ENCODE measurements at regions not wholly inside any gene's neighbourhood (a gene's known extent, or its start where the extent isn't known, plus 50 kb on each side); places are given as distances from the start of the nearest gene placed in this dataset.

DNA sequence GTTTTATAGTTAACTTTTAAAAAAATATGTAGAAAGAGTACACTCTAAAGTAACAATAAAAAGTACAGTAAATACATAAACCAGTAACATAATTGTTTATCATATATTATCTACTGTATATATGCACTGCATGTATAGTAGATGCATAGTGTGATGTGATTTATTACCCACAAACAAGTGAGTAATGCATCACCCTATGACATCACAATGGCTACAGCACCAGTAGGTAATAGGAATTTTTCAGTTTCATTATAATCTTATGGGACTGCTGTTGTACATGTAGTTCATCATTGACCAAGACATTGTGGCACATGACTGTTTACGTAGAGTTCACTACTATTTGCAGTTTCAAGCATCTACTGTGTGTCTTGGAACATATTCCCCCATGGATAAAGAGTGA, 1047.2 kb downstream of the ROBO2 start:
- Histone ChIP-seq H3K36me3 (replicated peaks in 1 of 2; ENCODE audit: control insufficient read depth in 1 of 2, insufficient read depth in 2 of 2, low read length in 2 of 2) (no peaks in the 10 kb centered on the region), H3K79me2 (ENCODE audit: insufficient read depth, low read length) (no peaks in the 10 kb centered on the region), H3K9me3 (ENCODE audit: low read length) (no peaks in the 10 kb centered on the region), H3K27ac (ENCODE audit: extremely low read length, insufficient read depth, low read length) (no peak overlapping the region), H3K27me3 (ENCODE audit: control insufficient read depth in 1 of 2, insufficient read depth in 2 of 2, low read length in 2 of 2) (no peaks in the 10 kb centered on the region; a peak in 1 of 5 replicates), H3K4me2 (ENCODE audit: low read depth, low read length) (no peak overlapping the region), H4K20me1 (ENCODE audit: insufficient read depth, low read length) (no peaks in the 10 kb centered on the region), H2AFZ (ENCODE audit: low read length) (no peak overlapping the region), H3K4me3 (replicated peaks in 1 of 3; ENCODE audit: insufficient read depth in 1 of 3, low read depth in 2 of 3, low read length in 3 of 3) (no peak overlapping the region), H3K9ac (ENCODE audit: insufficient read depth, low read depth, low read length) (no peak overlapping the region), H3K4me1 (ENCODE audit: insufficient read depth, low read length) (no peaks in the 10 kb centered on the region)
- DNase-seq (ENCODE audit: low spot score) (no peak), ATAC-seq (no peak), FAIRE-seq (no peak)
- WGBS (ENCODE audit: low lambda C conversion rate): 0% methylated on average over 1 of the region's 1 CpG
- POLR2A ChIA-PET: no interaction called here
- BruUV-seq (replicated peaks): no TSS peak
- intact Hi-C loops (cut with micrococcal nuclease; ENCODE audit: unreplicated experiment) (no loop called here), in situ Hi-C loops (cut with HindIII; ENCODE audit: extremely low pct_ligation_motif_present, low pct_unique_long_range_greater_than_20kb) (no loop called here)
- CTCF ChIA-PET (ENCODE audit: low intra/inter-chr PET ratio, low total read pairs): no interaction called here
- TF ChIP-seq NR2F6 (IDR thresholded peaks at IDR 0.05) (no peak), NR2F6 (CRISPR knock-in tag; IDR thresholded peaks at IDR 0.05) (no peak), CREB1 (IDR thresholded peaks at IDR 0.05) (peak; percentile 60), CREB1 (CRISPR knock-in tag; IDR thresholded peaks at IDR 0.05) (no peak)

DNA sequence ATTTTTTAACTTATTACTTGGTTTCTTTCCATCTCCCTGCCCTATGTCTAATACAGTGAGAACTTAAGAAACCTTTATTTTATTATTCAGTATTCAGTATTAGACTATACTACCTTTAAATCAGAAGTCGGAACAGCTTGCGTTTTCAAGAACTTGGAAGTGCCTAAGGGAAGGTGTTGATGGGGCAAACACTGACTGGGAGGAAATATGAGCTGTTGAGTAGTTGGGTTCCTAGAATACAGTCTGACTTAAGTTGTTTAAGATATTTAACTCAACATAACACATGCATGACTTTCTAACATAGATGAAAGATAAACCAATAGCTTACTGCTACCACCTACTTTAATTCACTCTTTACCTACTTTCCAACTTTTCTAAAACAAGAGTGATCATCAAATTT, 1048.1 kb downstream of the ROBO2 start:
- ChIA-PET POLR2A (no interaction called here), CTCF (ENCODE audit: low intra/inter-chr PET ratio, low total read pairs) (no interaction called here)
- H3K9me3 ChIP-seq (ENCODE audit: low read length): no peaks in the 10 kb centered on the region
- no peak overlapping the region for H3K9ac ChIP-seq (ENCODE audit: insufficient read depth, low read depth, low read length)
- in situ Hi-C loops (cut with HindIII; ENCODE audit: extremely low pct_ligation_motif_present, low pct_unique_long_range_greater_than_20kb) (no loop called here), intact Hi-C loops (cut with micrococcal nuclease; ENCODE audit: unreplicated experiment) (no loop called here)
- no peak overlapping the region for H3K27ac ChIP-seq (ENCODE audit: extremely low read length, insufficient read depth, low read length)
- DNase-seq (ENCODE audit: low spot score) (no peak), FAIRE-seq (no peak), ATAC-seq (no peak)
- no peak overlapping the region for H2AFZ ChIP-seq (ENCODE audit: low read length)
- H3K36me3 ChIP-seq (replicated peaks in 1 of 2; ENCODE audit: control insufficient read depth in 1 of 2, insufficient read depth in 2 of 2, low read length in 2 of 2): no peaks in the 10 kb centered on the region
- TF ChIP-seq JARID2 (CRISPR knock-in tag; IDR thresholded peaks at IDR 0.05; ENCODE audit: insufficient replicate concordance) (no peak), HCFC1 (IDR thresholded peaks at IDR 0.05; ENCODE audit: low read depth, low read length) (no peak), ZNF598 (CRISPR knock-in tag; IDR thresholded peaks at IDR 0.05; ENCODE audit: borderline replicate concordance) (no peak), ZNF614 (CRISPR knock-in tag; IDR thresholded peaks at IDR 0.05; ENCODE audit: borderline replicate concordance) (no peak), ZNF510 (CRISPR knock-in tag; IDR thresholded peaks at IDR 0.05; ENCODE audit: low read depth) (no peak), HNF4A (CRISPR knock-in tag; IDR thresholded peaks at IDR 0.05) (no peak), ZNF780A (CRISPR knock-in tag; IDR thresholded peaks at IDR 0.05) (no peak), ZFY (CRISPR knock-in tag; IDR thresholded peaks at IDR 0.05) (no peak), REXO4 (CRISPR knock-in tag; IDR thresholded peaks at IDR 0.05; ENCODE audit: borderline replicate concordance) (no peak), TBX3 (IDR thresholded peaks at IDR 0.05; ENCODE audit: borderline replicate concordance) (no peak), NCOR1 (IDR thresholded peaks at IDR 0.05; ENCODE audit: borderline replicate concordance, low read length) (no peak)
- TF ChIP-seq, protein P1, sequence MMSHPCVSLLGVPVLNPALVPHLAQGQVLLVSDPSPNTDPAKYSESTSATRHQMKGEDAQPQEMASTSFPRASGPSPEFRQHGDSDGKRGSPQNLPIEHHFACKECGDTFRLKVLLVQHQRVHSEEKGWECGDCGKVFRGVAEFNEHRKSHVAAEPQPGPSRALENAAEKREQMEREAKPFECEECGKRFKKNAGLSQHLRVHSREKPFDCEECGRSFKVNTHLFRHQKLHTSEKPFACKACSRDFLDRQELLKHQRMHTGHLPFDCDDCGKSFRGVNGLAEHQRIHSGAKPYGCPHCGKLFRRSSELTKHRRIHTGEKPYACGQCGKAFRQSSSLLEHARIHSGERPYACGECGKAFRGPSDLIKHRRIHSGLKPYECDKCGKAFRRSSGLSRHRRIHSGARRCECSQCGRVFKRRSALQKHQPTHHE (CRISPR knock-in tag; IDR thresholded peaks at IDR 0.05; ENCODE audit: borderline replicate concordance): no peak
- TF ChIP-seq, protein P2, sequence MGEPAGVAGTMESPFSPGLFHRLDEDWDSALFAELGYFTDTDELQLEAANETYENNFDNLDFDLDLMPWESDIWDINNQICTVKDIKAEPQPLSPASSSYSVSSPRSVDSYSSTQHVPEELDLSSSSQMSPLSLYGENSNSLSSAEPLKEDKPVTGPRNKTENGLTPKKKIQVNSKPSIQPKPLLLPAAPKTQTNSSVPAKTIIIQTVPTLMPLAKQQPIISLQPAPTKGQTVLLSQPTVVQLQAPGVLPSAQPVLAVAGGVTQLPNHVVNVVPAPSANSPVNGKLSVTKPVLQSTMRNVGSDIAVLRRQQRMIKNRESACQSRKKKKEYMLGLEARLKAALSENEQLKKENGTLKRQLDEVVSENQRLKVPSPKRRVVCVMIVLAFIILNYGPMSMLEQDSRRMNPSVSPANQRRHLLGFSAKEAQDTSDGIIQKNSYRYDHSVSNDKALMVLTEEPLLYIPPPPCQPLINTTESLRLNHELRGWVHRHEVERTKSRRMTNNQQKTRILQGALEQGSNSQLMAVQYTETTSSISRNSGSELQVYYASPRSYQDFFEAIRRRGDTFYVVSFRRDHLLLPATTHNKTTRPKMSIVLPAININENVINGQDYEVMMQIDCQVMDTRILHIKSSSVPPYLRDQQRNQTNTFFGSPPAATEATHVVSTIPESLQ (CRISPR knock-in tag; conservative IDR thresholded peaks at IDR 0.05): no peak
- TF ChIP-seq, protein P3, sequence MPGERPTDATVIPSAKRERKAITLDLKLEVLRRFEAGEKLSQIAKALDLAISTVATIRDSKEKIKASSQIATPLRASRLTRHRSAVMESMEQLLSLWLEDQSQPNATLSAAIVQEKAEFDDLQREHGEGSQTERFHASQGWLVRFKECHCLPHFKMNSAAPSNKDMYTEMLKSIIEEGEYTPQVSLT (CRISPR knock-in tag; IDR thresholded peaks at IDR 0.05; ENCODE audit: borderline replicate concordance, low read depth): no peak
- no peaks in the 10 kb centered on the region for H4K20me1 ChIP-seq (ENCODE audit: insufficient read depth, low read length)
- no peak overlapping the region for H3K4me3 ChIP-seq (replicated peaks in 1 of 3; ENCODE audit: insufficient read depth in 1 of 3, low read depth in 2 of 3, low read length in 3 of 3)
- H3K79me2 ChIP-seq (ENCODE audit: insufficient read depth, low read length): no peaks in the 10 kb centered on the region
- H3K4me2 ChIP-seq (ENCODE audit: low read depth, low read length): no peak overlapping the region
- no TSS peak for BruUV-seq (replicated peaks)
- no peaks in the 10 kb centered on the region for H3K4me1 ChIP-seq (ENCODE audit: insufficient read depth, low read length)
- no peaks in the 10 kb centered on the region for H3K27me3 ChIP-seq (ENCODE audit: control insufficient read depth in 1 of 2, insufficient read depth in 2 of 2, low read length in 2 of 2)
- 2% methylated on average over 2 of the region's 2 CpGs for WGBS (ENCODE audit: low lambda C conversion rate)
